ENCODE measurements at regions not wholly inside any gene's neighbourhood (a gene's known extent, or its start where the extent isn't known, plus 50 kb on each side); places are given as distances from the start of the nearest gene placed in this dataset.

- DNase-seq = no peak
Observed at GRCh38 chr2:133817680-133818566, 249.7 kb upstream of the NCKAP5 start.

GRCh38 chr2:133818661-133819060 lies 250.4 kb upstream of the NCKAP5 start:
- no peak for DNase-seq

GRCh38 chr2:133819906-133820305 lies 251.6 kb upstream of the NCKAP5 start:
- DNase-seq = no peak

- no peak for DNase-seq
Observed at GRCh38 chr2:133821107-133821760, 253.0 kb upstream of the NCKAP5 start.

GRCh38 chr2:133822517-133823225 lies 254.4 kb upstream of the NCKAP5 start:
- DNase-seq = no peak

- DNase-seq = no peak
Observed at GRCh38 chr2:133823226-133823550, 254.9 kb upstream of the NCKAP5 start.

GRCh38 chr2:133824869-133825268 lies 256.6 kb upstream of the NCKAP5 start:
- DNase-seq = no peak

GRCh38 chr2:133825778-133826177 lies 257.5 kb upstream of the NCKAP5 start:
- no peak for DNase-seq

GRCh38 chr2:133828913-133829312 lies 260.6 kb upstream of the NCKAP5 start:
- no peak for DNase-seq

- DNase-seq = no peak
Observed at GRCh38 chr2:133829450-133830020, 261.3 kb upstream of the NCKAP5 start.

GRCh38 chr2:133833746-133834145 lies 265.5 kb upstream of the NCKAP5 start:
- no peak for DNase-seq

- DNase-seq = no peak
Observed at GRCh38 chr2:133835821-133836619, 267.8 kb upstream of the NCKAP5 start.

- DNase-seq = no peak
Observed at GRCh38 chr2:133836691-133837345, 268.6 kb upstream of the NCKAP5 start.

- DNase-seq = no peak
Observed at GRCh38 chr2:133837441-133838094, 269.3 kb upstream of the NCKAP5 start.

- no peak for DNase-seq
Observed at GRCh38 chr2:133838642-133839365, 270.5 kb upstream of the NCKAP5 start.

- no peak for DNase-seq
Observed at GRCh38 chr2:133839677-133840076, 271.4 kb upstream of the NCKAP5 start.

GRCh38 chr2:133840761-133841160 lies 272.5 kb upstream of the NCKAP5 start:
- DNase-seq = no peak

- DNase-seq = no peak
Observed at GRCh38 chr2:133841900-133842299, 273.6 kb upstream of the NCKAP5 start.

GRCh38 chr2:133842446-133842845 lies 274.2 kb upstream of the NCKAP5 start:
- DNase-seq = no peak

- DNase-seq = no peak
Observed at GRCh38 chr2:133843091-133843490, 274.8 kb upstream of the NCKAP5 start.

GRCh38 chr2:133843551-133843950 lies 275.3 kb upstream of the NCKAP5 start:
- no peak for DNase-seq

Data from GDM1 (cell line).